ENCODE measurements at regions not wholly inside any gene's neighbourhood (a gene's known extent, or its start where the extent isn't known, plus 50 kb on each side); places are given as distances from the start of the nearest gene placed in this dataset.
"Not testable (repeated sequence)": the region's sequence is repeated elsewhere in the genome, so short reads cannot be mapped to it uniquely, and the experiment has no call there.

GRCh38 chr19:34044021-34044420, 128.3 kb upstream of the LSM14A start:
- H3K36me3 Mint-ChIP-seq (ENCODE audit: insufficient read depth): no peaks in the 10 kb centered on the region
- peaks cover 2% of the 10 kb centered on the region for H3K9me3 Mint-ChIP-seq (ENCODE audit: low read depth)
- no peak for TF ChIP-seq CTCF (IDR thresholded peaks at IDR 0.05; ENCODE audit: unreplicated experiment)
- H3K27ac Mint-ChIP-seq: no peak overlapping the region
- H3K4me1 Mint-ChIP-seq (ENCODE audit: low read depth): no peaks in the 10 kb centered on the region
- H3K27me3 Mint-ChIP-seq: peaks cover 6% of the 10 kb centered on the region
- H3K4me3 Mint-ChIP-seq (ENCODE audit: low read depth): no peak overlapping the region
- no peak for DNase-seq (ENCODE audit: low spot score, unreplicated experiment)

DNA sequence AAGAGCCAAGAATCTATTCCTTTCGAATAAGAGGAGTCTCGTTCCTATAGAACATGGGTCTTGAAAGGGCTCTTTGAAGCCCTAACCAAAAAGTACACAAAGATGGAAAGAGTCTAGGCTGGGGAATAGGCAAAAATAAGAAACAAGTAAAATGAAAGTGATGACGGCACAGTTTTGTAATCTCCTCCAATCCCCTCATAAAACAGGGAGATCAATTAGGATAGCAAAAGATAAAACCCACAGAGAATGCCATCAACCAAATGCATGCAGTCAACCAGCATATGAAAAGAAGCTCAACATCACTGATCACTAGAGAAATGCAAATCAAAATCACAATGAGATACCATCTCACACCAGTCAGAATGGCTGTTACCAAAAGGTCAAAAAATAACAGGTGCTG, 122.4 kb upstream of the LSM14A start:
- H3K27me3 Mint-ChIP-seq: peaks cover 9% of the 10 kb centered on the region
- H3K4me1 Mint-ChIP-seq (ENCODE audit: low read depth): no peaks in the 10 kb centered on the region
- TF ChIP-seq CTCF (IDR thresholded peaks at IDR 0.05; ENCODE audit: unreplicated experiment): no peak
- no peak overlapping the region for H3K4me3 Mint-ChIP-seq (ENCODE audit: low read depth)
- no peaks in the 10 kb centered on the region for H3K36me3 Mint-ChIP-seq (ENCODE audit: insufficient read depth)
- no peak for DNase-seq (ENCODE audit: low spot score, unreplicated experiment)
- no peaks in the 10 kb centered on the region for H3K9me3 Mint-ChIP-seq (ENCODE audit: low read depth)
- H3K27ac Mint-ChIP-seq: no peak overlapping the region

DNA sequence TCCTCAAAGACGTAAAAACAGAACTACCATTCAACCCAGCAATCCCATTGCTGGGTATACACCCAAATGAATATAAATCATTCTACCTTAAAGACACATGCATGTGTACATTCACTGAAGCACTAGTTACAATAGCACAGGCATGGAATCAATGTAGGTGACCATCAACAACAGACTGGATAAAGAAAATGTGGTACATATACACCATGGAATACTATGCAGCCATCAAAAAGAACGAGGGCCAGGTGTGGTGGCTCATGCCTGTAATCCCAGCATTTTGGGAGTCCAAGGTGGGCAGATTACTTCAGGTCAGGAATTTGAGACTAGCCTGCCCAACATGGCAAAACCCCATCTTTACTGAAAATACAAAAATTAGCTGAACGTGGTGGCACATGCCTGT, 121.9 kb upstream of the LSM14A start:
- not testable (repeated sequence) for H3K4me1 Mint-ChIP-seq (ENCODE audit: low read depth); DNase-seq (ENCODE audit: low spot score, unreplicated experiment); H3K4me3 Mint-ChIP-seq (ENCODE audit: low read depth); H3K9me3 Mint-ChIP-seq (ENCODE audit: low read depth); H3K36me3 Mint-ChIP-seq (ENCODE audit: insufficient read depth); H3K27ac Mint-ChIP-seq; H3K27me3 Mint-ChIP-seq

DNA sequence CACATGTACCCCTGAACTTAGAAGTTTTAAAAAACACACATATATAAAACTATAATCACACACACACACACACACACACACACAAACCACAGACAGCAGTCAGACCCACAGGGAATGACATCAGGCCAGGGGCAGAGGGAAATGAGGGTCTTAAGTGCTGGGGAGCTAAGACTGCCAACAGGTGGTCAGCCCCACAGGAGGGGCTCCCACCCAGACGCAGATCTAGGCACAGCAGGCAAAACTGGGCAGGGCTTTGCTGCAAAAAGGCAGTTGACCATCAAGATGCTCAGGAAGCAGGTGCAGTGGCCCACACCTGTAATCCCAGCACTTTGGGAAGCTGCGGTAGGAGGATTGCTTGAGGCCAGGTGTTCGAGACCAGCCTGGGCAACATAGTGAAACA, 121.0 kb upstream of the LSM14A start:
- Mint-ChIP-seq H3K36me3 (ENCODE audit: insufficient read depth) (no peaks in the 10 kb centered on the region), H3K27ac (no peak overlapping the region), H3K9me3 (ENCODE audit: low read depth) (no peaks in the 10 kb centered on the region), H3K27me3 (peaks cover 9% of the 10 kb centered on the region), H3K4me1 (ENCODE audit: low read depth) (no peaks in the 10 kb centered on the region), H3K4me3 (ENCODE audit: low read depth) (no peak overlapping the region)
- no peak for DNase-seq (ENCODE audit: low spot score, unreplicated experiment)
- no peak for TF ChIP-seq CTCF (IDR thresholded peaks at IDR 0.05; ENCODE audit: unreplicated experiment)

DNA sequence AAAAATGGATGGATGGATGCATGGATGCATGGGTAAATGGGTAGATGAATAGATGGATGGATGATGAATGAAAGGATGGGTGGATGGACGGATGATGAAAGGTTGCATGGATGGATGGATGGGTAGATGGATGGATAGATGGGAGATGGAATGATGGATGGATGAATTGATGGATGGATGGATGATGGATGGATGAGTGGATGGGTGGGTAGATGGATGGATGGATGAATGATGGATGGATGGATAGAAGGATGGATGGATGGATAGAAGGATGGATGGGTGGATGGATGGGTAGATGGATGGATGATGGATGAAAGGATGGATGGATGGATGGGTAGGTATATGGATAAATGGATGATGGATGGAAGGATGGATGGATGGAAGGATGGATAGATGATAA, 115.1 kb upstream of the LSM14A start:
- Mint-ChIP-seq H3K9me3 (ENCODE audit: low read depth) (no peaks in the 10 kb centered on the region), H3K4me1 (ENCODE audit: low read depth) (no peaks in the 10 kb centered on the region), H3K4me3 (ENCODE audit: low read depth) (no peak overlapping the region), H3K36me3 (ENCODE audit: insufficient read depth) (no peaks in the 10 kb centered on the region), H3K27me3 (peaks cover 10% of the 10 kb centered on the region), H3K27ac (no peak overlapping the region)
- DNase-seq (ENCODE audit: low spot score, unreplicated experiment): no peak
- TF ChIP-seq CTCF (IDR thresholded peaks at IDR 0.05; ENCODE audit: unreplicated experiment): no peak

DNA sequence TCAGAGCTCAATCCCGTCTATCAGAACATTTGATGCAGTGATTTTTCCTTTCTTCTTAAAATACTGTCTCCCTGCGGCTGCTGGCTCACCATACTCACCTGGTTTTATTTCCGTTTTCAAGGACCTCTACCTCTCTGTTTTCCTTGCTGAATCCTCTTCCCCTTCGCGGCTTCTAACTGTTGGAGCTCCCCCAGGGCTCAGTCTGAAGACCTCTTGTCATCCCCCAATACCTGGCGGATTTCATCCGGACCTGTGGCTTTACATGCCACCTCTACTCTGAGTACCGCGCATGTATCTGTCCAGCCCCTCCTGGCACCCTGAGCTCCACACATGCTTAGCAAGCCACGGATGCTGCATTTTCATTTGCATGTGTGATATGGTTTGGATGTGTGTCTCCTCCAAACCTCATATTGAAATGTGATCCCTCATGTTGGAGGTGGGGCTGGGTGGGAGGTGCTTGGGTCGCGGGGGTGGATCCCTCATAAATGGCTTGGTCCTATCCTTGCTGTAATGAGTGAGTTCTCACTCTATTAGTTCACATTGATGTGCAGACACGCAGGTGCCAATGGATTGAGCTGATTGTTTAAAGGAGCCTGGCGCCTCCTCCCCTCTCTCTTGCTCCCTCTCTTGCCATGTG, 106.2 kb upstream of the LSM14A start:
- Mint-ChIP-seq H3K27ac (no peak overlapping the region), H3K4me1 (ENCODE audit: low read depth) (peaks cover 2% of the 10 kb centered on the region), H3K4me3 (ENCODE audit: low read depth) (no peak overlapping the region), H3K9me3 (ENCODE audit: low read depth) (no peaks in the 10 kb centered on the region), H3K27me3 (peaks cover 9% of the 10 kb centered on the region), H3K36me3 (ENCODE audit: insufficient read depth) (no peaks in the 10 kb centered on the region)
- TF ChIP-seq CTCF (IDR thresholded peaks at IDR 0.05; ENCODE audit: unreplicated experiment): no peak
- no peak for DNase-seq (ENCODE audit: low spot score, unreplicated experiment)
